Keratinocyte (primary cell): ENCODE measurements at regions not wholly inside any gene's neighbourhood (a gene's known extent, or its start where the extent isn't known, plus 50 kb on each side); places are given as distances from the start of the nearest gene placed in this dataset.

ENCODE experiments used
- DNase-seq: peaks from one replicate; pipeline ENCODE4 v3.0.0-alpha.2; 2011; ENCODE audit warnings: low read depth, missing footprints, low spot score
- FAIRE-seq: peaks from 2 replicates; lab custom pipeline; 2011; peaks lifted over from hg19 to GRCh38; lab: Jason Lieb, UNC
- H2AFZ ChIP-seq: 2 replicates; pipeline ENCODE4 v1.6.0; 2012; ENCODE audit warnings: low read length, control low read depth, inconsistent platforms; ENCODE audit not compliant: control insufficient read depth
- H3K27ac ChIP-seq: 2 replicates; pipeline ENCODE4 v1.5.1; 2011; ENCODE audit warnings: low read length; ENCODE audit not compliant: control insufficient read depth, insufficient read depth
- H3K27me3 ChIP-seq: 3 replicates; pipeline ENCODE4 v1.6.0; 2011; ENCODE audit warnings: low read length; ENCODE audit not compliant: control insufficient read depth, insufficient read depth; ENCODE audit errors: extremely low read depth
- H3K36me3 ChIP-seq, 2 experiments: 2 replicates in 1 of 2; 3 replicates in 1 of 2; pipeline ENCODE4 v1.5.1; 2011; ENCODE audit warnings: low read length in 2 of 2, mild to moderate bottlenecking in 1 of 2; ENCODE audit not compliant: control insufficient read depth in 2 of 2, insufficient read depth in 2 of 2; ENCODE audit errors: extremely low read depth in 1 of 2
- H3K4me1 ChIP-seq: 3 replicates; pipeline ENCODE4 v1.5.1; 2011; ENCODE audit warnings: low read length; ENCODE audit not compliant: control insufficient read depth, insufficient read depth; ENCODE audit errors: extremely low read depth
- H3K4me2 ChIP-seq: 3 replicates; pipeline ENCODE4 v1.6.0; 2011; ENCODE audit warnings: low read depth, low read length; ENCODE audit not compliant: control insufficient read depth, insufficient read depth; ENCODE audit errors: extremely low read depth
- H3K4me3 ChIP-seq, 3 experiments: fragments of 200-600 bp in 1 of 3; sonication (generic) in 1 of 3; 2 replicates in 2 of 3; 3 replicates in 1 of 3; pipeline ENCODE4 v1.5.1; 2011 to 2016; ENCODE audit warnings: low read length in 3 of 3, mild to moderate bottlenecking in 3 of 3, control low read depth in 2 of 3, inconsistent platforms in 1 of 3, low read depth in 1 of 3, mixed read lengths in 1 of 3, mixed run types in 1 of 3, moderate library complexity in 1 of 3; ENCODE audit not compliant: control insufficient read depth in 2 of 3, insufficient read depth in 2 of 3; ENCODE audit errors: extremely low read depth in 1 of 3
- H3K79me2 ChIP-seq: 2 replicates; pipeline ENCODE4 v1.6.0; 2012; ENCODE audit warnings: low read length; ENCODE audit not compliant: control insufficient read depth, insufficient read depth
- H3K9ac ChIP-seq: 3 replicates; pipeline ENCODE4 v1.6.0; 2011; ENCODE audit warnings: low read length; ENCODE audit not compliant: control insufficient read depth, insufficient read depth; ENCODE audit errors: extremely low read depth
- H3K9me1 ChIP-seq: 3 replicates; pipeline ENCODE4 v1.6.0; 2011; ENCODE audit warnings: low read length; ENCODE audit not compliant: control insufficient read depth, insufficient read depth; ENCODE audit errors: extremely low read depth
- H3K9me3 ChIP-seq: 2 replicates; pipeline ENCODE4 v1.5.1; 2012; ENCODE audit warnings: low read depth, low read length; ENCODE audit not compliant: control insufficient read depth
- H4K20me1 ChIP-seq: 3 replicates; pipeline ENCODE4 v1.6.0; 2011; ENCODE audit warnings: low read length; ENCODE audit not compliant: control insufficient read depth, insufficient read depth; ENCODE audit errors: extremely low read depth
- EZH2 ChIP-seq: IDR thresholded peaks from one replicate; pipeline ENCODE4 v1.6.1; 2012; ENCODE audit warnings: inconsistent platforms, mild to moderate bottlenecking, low read length, moderate library complexity
- dilution Hi-C: fragments of 300-500 bp; cut with MboI; formaldehyde crosslinking; loops from one replicate; pipeline ENCODE4 v1.7.0; 2020; ENCODE audit warnings: low sequenced_read_pairs; ENCODE audit not compliant: extremely low pct_ligation_motif_present
- TF ChIP-seq, protein P1 (sequence below), 3 experiments: IDR thresholded peaks in 1 of 3; conservative IDR thresholded peaks in 1 of 3; optimal IDR thresholded peaks in 1 of 3; 2 replicates in 2 of 3; 3 replicates in 1 of 3; pipeline versions ENCODE3 to v1.5.1; 2011; ENCODE audit warnings: low read length in 3 of 3, mild to moderate bottlenecking in 3 of 3, moderate library complexity in 2 of 3, control low read depth in 1 of 3, inconsistent platforms in 1 of 3; ENCODE audit not compliant: insufficient read depth in 2 of 3; ENCODE audit errors: extremely low read depth in 1 of 3

DNA sequence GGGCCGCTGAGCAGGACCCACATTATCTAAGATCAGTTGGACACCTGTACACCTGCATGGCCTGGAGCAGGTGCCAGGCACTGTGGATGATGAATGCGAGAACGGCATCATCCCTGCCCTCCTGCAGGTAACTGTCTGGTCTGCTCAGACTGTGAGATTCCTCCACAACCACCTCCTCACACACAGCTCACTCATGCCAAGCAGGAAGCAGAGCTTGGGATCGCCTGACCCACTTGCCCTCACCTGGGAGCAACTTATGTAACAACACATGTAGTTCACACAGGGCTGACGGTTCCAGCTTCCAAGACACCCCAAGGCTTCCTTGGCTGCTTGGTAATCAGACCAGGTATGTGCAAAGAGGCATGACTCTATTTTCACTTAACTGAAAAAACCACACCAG lies 359.2 kb downstream of the PREX1 start:
- DNase-seq (no peak), FAIRE-seq (no peak)
- dilution Hi-C loops, result no loop called here
- no peaks in the 10 kb centered on the region for H3K79me2 ChIP-seq
- no peaks in the 10 kb centered on the region for H4K20me1 ChIP-seq
- H3K9me3 ChIP-seq, result no peaks in the 10 kb centered on the region
- no peaks in the 10 kb centered on the region for H3K9me1 ChIP-seq
- no peaks in the 10 kb centered on the region for H3K4me1 ChIP-seq
- H3K27ac ChIP-seq, result no peak overlapping the region
- no peaks in the 10 kb centered on the region for H3K36me3 ChIP-seq
- no peaks in the 10 kb centered on the region for H3K27me3 ChIP-seq
- no peak overlapping the region for H3K4me3 ChIP-seq
- H2AFZ ChIP-seq, result no peak overlapping the region
- H3K9ac ChIP-seq, result no peak overlapping the region
- no peak overlapping the region for H3K4me2 ChIP-seq
- no peak for TF ChIP-seq EZH2
- TF ChIP-seq, protein P1, sequence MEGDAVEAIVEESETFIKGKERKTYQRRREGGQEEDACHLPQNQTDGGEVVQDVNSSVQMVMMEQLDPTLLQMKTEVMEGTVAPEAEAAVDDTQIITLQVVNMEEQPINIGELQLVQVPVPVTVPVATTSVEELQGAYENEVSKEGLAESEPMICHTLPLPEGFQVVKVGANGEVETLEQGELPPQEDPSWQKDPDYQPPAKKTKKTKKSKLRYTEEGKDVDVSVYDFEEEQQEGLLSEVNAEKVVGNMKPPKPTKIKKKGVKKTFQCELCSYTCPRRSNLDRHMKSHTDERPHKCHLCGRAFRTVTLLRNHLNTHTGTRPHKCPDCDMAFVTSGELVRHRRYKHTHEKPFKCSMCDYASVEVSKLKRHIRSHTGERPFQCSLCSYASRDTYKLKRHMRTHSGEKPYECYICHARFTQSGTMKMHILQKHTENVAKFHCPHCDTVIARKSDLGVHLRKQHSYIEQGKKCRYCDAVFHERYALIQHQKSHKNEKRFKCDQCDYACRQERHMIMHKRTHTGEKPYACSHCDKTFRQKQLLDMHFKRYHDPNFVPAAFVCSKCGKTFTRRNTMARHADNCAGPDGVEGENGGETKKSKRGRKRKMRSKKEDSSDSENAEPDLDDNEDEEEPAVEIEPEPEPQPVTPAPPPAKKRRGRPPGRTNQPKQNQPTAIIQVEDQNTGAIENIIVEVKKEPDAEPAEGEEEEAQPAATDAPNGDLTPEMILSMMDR (optimal IDR thresholded peaks at IDR 0.05 in 1 of 3, IDR thresholded peaks at IDR 0.05 in 1 of 3, conservative IDR thresholded peaks at IDR 0.05 in 1 of 3; ENCODE audit: extremely low read depth in 1 of 3, insufficient read depth in 2 of 3, low read length in 3 of 3), result no peak

DNA sequence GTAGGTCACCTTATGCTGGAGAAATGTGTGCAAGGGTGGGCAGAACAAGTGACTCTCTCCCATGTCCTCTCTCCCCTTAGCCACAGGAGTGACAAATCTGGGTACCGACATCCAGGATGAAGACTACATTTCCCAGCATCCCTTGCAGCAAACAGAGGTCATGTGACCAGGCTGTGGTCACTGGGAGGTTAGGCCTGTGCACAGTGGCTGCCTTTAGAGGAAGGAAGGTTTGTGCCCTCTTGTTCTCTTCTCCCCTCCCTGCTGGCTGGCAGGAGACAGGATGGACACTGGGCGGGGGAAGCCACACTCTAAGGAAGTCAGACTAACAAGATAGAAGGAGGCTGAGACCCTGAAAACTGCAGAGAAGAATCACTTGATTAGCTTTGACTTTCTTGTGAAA lies 360.2 kb downstream of the PREX1 start:
- H3K4me2 ChIP-seq, result no peak overlapping the region
- no peak overlapping the region for H3K4me3 ChIP-seq

More for the DNA sequence above, 360.2 kb downstream of the PREX1 start:
- H2AFZ ChIP-seq, result no peak overlapping the region
- H4K20me1 ChIP-seq, result no peaks in the 10 kb centered on the region
- no peaks in the 10 kb centered on the region for H3K4me1 ChIP-seq
- no peaks in the 10 kb centered on the region for H3K79me2 ChIP-seq
- H3K27me3 ChIP-seq, result no peaks in the 10 kb centered on the region
- H3K9me1 ChIP-seq, result no peaks in the 10 kb centered on the region
- no peak for FAIRE-seq
- H3K9me3 ChIP-seq, result no peaks in the 10 kb centered on the region
- TF ChIP-seq EZH2, result no peak
- TF ChIP-seq, protein P1 (optimal IDR thresholded peaks at IDR 0.05 in 1 of 3, IDR thresholded peaks at IDR 0.05 in 1 of 3, conservative IDR thresholded peaks at IDR 0.05 in 1 of 3; ENCODE audit: extremely low read depth in 1 of 3, insufficient read depth in 2 of 3, low read length in 3 of 3), result no peak
- no peak overlapping the region for H3K27ac ChIP-seq
- H3K36me3 ChIP-seq, result no peaks in the 10 kb centered on the region
- no peak overlapping the region for H3K9ac ChIP-seq
- dilution Hi-C loops, result no loop called here
- no peak for DNase-seq
